CD8-positive, alpha-beta memory T cell (primary cell): ENCODE measurements at regions not wholly inside any gene's neighbourhood (a gene's known extent, or its start where the extent isn't known, plus 50 kb on each side); places are given as distances from the start of the nearest gene placed in this dataset.

Source experiments
- CTCF ChIA-PET: fragments of 350-600 bp; sonication (Branson Sonifier 250); formaldehyde crosslinking; loops from one replicate; lab custom pipeline; 2021; ENCODE audit warnings: antibody characterized with exemption; lab: Charles Lee
- POLR2A ChIA-PET: fragments of 350-600 bp; sonication (Branson Sonifier 250); formaldehyde crosslinking; loops from one replicate; lab custom pipeline; 2021; ENCODE audit warnings: antibody characterized with exemption; lab: Charles Lee
- DNase-seq, 5 donors: peaks; one replicate each; pipeline versions ENCODE4 v3.0.0 to v3.0.0-alpha.2; 2020 to 2022; ENCODE audit warnings: mixed read lengths in 1 of 5
- H3K27ac ChIP-seq: one replicate; pipeline ENCODE4 v1.7.0; 2013; ENCODE audit warnings: low read depth, mild to moderate bottlenecking, low read length, moderate library complexity
- H3K27me3 ChIP-seq: 2 replicates; pipeline ENCODE4 v1.7.0; 2013; ENCODE audit warnings: low read length, mild to moderate bottlenecking; ENCODE audit not compliant: insufficient read depth, poor library complexity, severe bottlenecking
- H3K36me3 ChIP-seq: 2 replicates; pipeline ENCODE4 v1.7.0; 2013; ENCODE audit warnings: mild to moderate bottlenecking, low read length, moderate library complexity; ENCODE audit not compliant: insufficient read depth
- H3K4me1 ChIP-seq: 2 replicates; pipeline ENCODE4 v1.7.0; 2013; ENCODE audit warnings: mild to moderate bottlenecking, low read length, moderate library complexity; ENCODE audit not compliant: insufficient read depth
- H3K4me3 ChIP-seq: 2 replicates; pipeline ENCODE4 v1.7.0; 2013; ENCODE audit warnings: mild to moderate bottlenecking, low read length
- H3K9me3 ChIP-seq: 2 replicates; pipeline ENCODE4 v1.7.0; 2013; ENCODE audit warnings: mild to moderate bottlenecking, low read length
- H3K27ac Mint-ChIP-seq, 8 donors: one replicate each; pipeline ENCODE4 v1.8.0; 2020 to 2021; ENCODE audit warnings: mixed read lengths in 8 of 8, mild to moderate bottlenecking in 6 of 8, inconsistent platforms in 3 of 8, moderate library complexity in 3 of 8
- H3K27me3 Mint-ChIP-seq, 2 donors: one replicate each; pipeline ENCODE4 v1.8.0; 2020 to 2021; ENCODE audit warnings: mixed read lengths in 2 of 2, mild to moderate bottlenecking in 1 of 2, moderate library complexity in 1 of 2
- H3K36me3 Mint-ChIP-seq, 3 donors: one replicate each; pipeline ENCODE4 v1.8.0; 2020 to 2021; ENCODE audit warnings: mixed read lengths in 3 of 3, inconsistent platforms in 1 of 3, mild to moderate bottlenecking in 1 of 3
- H3K4me1 Mint-ChIP-seq, 3 donors: one replicate each; pipeline ENCODE4 v1.8.0; 2020 to 2021; ENCODE audit warnings: mixed read lengths in 3 of 3, inconsistent platforms in 1 of 3, mild to moderate bottlenecking in 1 of 3
- H3K4me3 Mint-ChIP-seq, 7 donors: one replicate each; pipeline ENCODE4 v1.8.0; 2020 to 2021; ENCODE audit warnings: mixed read lengths in 7 of 7, mild to moderate bottlenecking in 6 of 7, moderate library complexity in 4 of 7, inconsistent platforms in 2 of 7
- H3K9me3 Mint-ChIP-seq, 5 donors: one replicate each; pipeline ENCODE4 v1.8.0; 2020 to 2022; ENCODE audit warnings: mixed read lengths in 5 of 5, mild to moderate bottlenecking in 3 of 5, moderate library complexity in 2 of 5, inconsistent platforms in 1 of 5

DNA sequence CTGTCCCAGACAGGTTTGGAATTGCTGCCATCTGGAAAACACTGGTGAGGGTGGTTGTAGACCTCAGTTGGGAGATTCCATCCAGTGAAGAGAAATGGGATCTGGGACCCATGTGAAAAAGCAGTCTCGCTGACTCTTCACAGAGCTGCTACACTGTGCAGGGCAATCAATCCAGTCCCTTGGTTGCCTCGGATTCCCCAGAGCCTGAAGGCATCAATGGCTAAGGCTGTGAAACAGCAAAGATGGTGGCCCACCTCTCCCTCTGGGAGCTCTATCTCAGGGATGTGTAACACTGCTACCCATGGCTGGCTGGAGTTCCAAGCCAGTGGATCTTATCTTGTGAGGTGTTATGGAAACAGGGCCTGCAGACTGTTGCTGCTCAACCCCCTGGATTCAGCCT lies 256.1 kb downstream of the TMEM38B start:
- Histone ChIP-seq H3K4me3 (no peak overlapping the region), H3K4me1 (no peaks in the 10 kb centered on the region), H3K27ac (no peak overlapping the region), H3K9me3 (no peaks in the 10 kb centered on the region), H3K27me3 (no peaks in the 10 kb centered on the region), H3K36me3 (no peaks in the 10 kb centered on the region)
- Mint-ChIP-seq H3K9me3 (peaks cover 8 to 28% (median 19%) of the 10 kb centered on the region in 5 donors), H3K4me3 (no peak overlapping the region), H3K4me1 (no peaks in the 10 kb centered on the region), H3K27ac (no peak overlapping the region), H3K36me3 (peaks cover 0 to 1% (median 0%) of the 10 kb centered on the region in 3 donors), H3K27me3 (peaks cover 0 to 3% of the 10 kb centered on the region in 2 donors)
- no peak for DNase-seq
- CTCF ChIA-PET: no interaction called here
- POLR2A ChIA-PET: no interaction called here

DNA sequence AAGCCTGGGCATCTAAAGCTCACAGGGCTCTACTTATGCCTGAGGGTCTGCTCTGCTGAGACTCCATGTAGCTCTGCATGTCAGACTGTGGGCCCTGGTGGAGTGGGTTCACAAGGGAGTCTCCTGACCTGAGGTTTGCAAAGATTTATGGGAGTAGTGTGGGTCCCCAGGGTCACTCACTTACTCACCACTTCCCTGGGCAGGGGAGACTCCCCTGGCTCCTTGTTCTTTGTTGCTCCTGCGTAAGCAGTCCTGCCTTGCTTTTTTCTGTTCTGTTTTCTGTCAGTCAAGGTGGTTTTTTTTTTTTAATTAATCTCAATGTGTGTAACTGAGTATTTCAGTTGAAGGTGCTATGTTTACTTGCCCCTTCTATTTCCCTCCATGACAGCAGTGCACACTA lies 256.6 kb downstream of the TMEM38B start:
- Histone ChIP-seq H3K27ac (no peak overlapping the region), H3K27me3 (no peaks in the 10 kb centered on the region), H3K9me3 (no peaks in the 10 kb centered on the region), H3K36me3 (no peaks in the 10 kb centered on the region), H3K4me1 (no peaks in the 10 kb centered on the region), H3K4me3 (no peak overlapping the region)
- H3K36me3 Mint-ChIP-seq: peaks cover 0 to 1% (median 0%) of the 10 kb centered on the region in 3 donors
- ChIA-PET POLR2A (no interaction called here), CTCF (no interaction called here)
- no peak overlapping the region for H3K4me3 Mint-ChIP-seq
- H3K9me3 Mint-ChIP-seq: peaks cover 8 to 27% (median 19%) of the 10 kb centered on the region in 5 donors
- peaks cover 0 to 3% of the 10 kb centered on the region in 2 donors for H3K27me3 Mint-ChIP-seq
- H3K27ac Mint-ChIP-seq: no peak overlapping the region
- DNase-seq: no peak
- H3K4me1 Mint-ChIP-seq: no peaks in the 10 kb centered on the region

DNA sequence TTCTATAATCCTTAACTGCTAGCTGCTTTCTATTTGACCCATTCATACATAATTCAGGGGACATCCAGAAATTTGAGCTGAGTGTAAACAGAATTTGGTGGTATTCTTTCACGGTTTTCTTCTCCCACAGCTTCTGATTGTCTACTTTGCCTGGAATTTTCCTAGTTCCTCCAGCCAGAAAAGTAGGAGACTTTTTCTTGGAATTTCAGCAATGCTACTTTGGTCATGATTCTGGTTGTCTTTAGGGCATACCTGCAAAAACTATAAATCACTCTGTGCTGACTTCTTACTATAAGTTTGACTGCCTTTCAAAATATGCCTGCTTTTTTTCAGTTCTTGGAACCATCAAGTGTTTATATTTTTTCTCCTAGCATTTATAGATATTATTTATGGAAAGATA lies 260.2 kb downstream of the TMEM38B start:
- H3K36me3 ChIP-seq: no peaks in the 10 kb centered on the region
- no peaks in the 10 kb centered on the region for H3K36me3 Mint-ChIP-seq
- H3K4me3 ChIP-seq: no peak overlapping the region
- H3K27ac Mint-ChIP-seq: no peak overlapping the region
- ChIA-PET POLR2A (no interaction called here), CTCF (no interaction called here)
- H3K27me3 Mint-ChIP-seq: peaks cover 0 to 1% of the 10 kb centered on the region in 2 donors
- DNase-seq: no peak
- H3K4me1 ChIP-seq: no peaks in the 10 kb centered on the region
- no peaks in the 10 kb centered on the region for H3K27me3 ChIP-seq
- peaks cover 3 to 9% (median 4%) of the 10 kb centered on the region in 5 donors for H3K9me3 Mint-ChIP-seq
- H3K9me3 ChIP-seq: no peaks in the 10 kb centered on the region
- no peak overlapping the region for H3K4me3 Mint-ChIP-seq
- H3K27ac ChIP-seq: no peak overlapping the region
- H3K4me1 Mint-ChIP-seq: no peaks in the 10 kb centered on the region

DNA sequence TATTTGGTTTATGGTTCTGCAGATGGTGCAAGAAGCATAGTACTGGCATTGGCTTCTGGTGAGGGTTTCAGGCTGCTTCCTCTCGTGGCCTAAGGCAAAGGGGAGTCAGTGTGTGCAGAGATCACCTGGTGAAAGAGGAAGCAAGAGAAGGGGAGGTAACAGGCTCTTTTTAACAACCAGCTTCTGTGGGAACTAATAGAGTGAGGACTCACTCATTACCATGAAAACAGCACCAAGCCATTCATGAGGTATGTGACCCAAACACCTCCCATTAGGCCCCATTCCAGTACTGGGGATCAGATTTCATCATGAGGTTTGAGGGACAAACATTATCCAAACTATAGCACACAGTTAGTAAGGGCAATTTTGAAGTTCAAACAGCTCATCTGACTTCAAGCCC lies 263.5 kb downstream of the TMEM38B start:
- no peak overlapping the region for H3K27ac Mint-ChIP-seq
- no peak overlapping the region for H3K4me3 ChIP-seq
- H3K27me3 ChIP-seq: no peaks in the 10 kb centered on the region
- H3K4me1 ChIP-seq: no peaks in the 10 kb centered on the region
- DNase-seq: no peak
- no peaks in the 10 kb centered on the region for H3K36me3 Mint-ChIP-seq
- H3K36me3 ChIP-seq: no peaks in the 10 kb centered on the region
- no peaks in the 10 kb centered on the region for H3K9me3 ChIP-seq
- CTCF ChIA-PET: no interaction called here
- H3K4me3 Mint-ChIP-seq: no peak overlapping the region
- peaks cover 0 to 1% of the 10 kb centered on the region in 2 donors for H3K27me3 Mint-ChIP-seq
- no peak overlapping the region for H3K27ac ChIP-seq
- H3K9me3 Mint-ChIP-seq: peaks cover 0 to 6% (median 3%) of the 10 kb centered on the region in 5 donors
- POLR2A ChIA-PET: no interaction called here
- no peaks in the 10 kb centered on the region for H3K4me1 Mint-ChIP-seq

- H3K27me3 Mint-ChIP-seq: peaks cover 0 to 1% of the 10 kb centered on the region in 2 donors
- Histone ChIP-seq H3K27ac (no peak overlapping the region), H3K4me1 (no peaks in the 10 kb centered on the region), H3K27me3 (no peaks in the 10 kb centered on the region), H3K9me3 (no peaks in the 10 kb centered on the region), H3K36me3 (no peaks in the 10 kb centered on the region), H3K4me3 (no peak overlapping the region)
- ChIA-PET CTCF (no interaction called here), POLR2A (no interaction called here)
- H3K9me3 Mint-ChIP-seq: peaks cover 0 to 6% (median 3%) of the 10 kb centered on the region in 5 donors
- no peaks in the 10 kb centered on the region for H3K36me3 Mint-ChIP-seq
- no peak for DNase-seq
- no peak overlapping the region for H3K27ac Mint-ChIP-seq
- no peak overlapping the region for H3K4me3 Mint-ChIP-seq
- H3K4me1 Mint-ChIP-seq: no peaks in the 10 kb centered on the region
Observed at GRCh38 chr9:105958587-105958986, 264.2 kb downstream of the TMEM38B start.

DNA sequence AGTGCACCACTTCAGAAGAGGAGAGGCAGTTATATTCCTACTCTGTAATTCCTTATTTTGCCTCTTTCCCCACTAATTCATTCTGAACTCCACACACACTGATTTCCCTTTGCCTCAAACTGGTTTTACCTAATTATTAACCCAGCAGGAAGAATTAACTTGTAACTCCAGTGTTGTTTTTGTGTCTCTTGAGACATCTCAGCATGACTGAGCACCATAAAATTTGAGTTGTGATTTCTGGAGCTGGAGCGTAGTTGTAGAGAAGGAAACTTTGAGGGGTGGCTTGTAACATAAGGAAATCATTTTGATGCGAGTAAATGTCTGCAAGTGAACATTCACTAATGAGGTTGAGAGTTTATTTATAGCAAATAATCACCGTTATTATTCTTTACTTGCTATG lies 265.2 kb downstream of the TMEM38B start:
- H3K27ac Mint-ChIP-seq: no peak overlapping the region
- POLR2A ChIA-PET: no interaction called here
- H3K36me3 Mint-ChIP-seq: no peaks in the 10 kb centered on the region
- peaks cover 0 to 6% (median 0%) of the 10 kb centered on the region in 5 donors for H3K9me3 Mint-ChIP-seq
- Histone ChIP-seq H3K4me1 (no peaks in the 10 kb centered on the region), H3K36me3 (no peaks in the 10 kb centered on the region), H3K27ac (no peak overlapping the region), H3K4me3 (no peak overlapping the region), H3K9me3 (no peaks in the 10 kb centered on the region), H3K27me3 (no peaks in the 10 kb centered on the region)
- H3K4me3 Mint-ChIP-seq: no peak overlapping the region
- CTCF ChIA-PET: no interaction called here
- DNase-seq: no peak
- no peaks in the 10 kb centered on the region for H3K4me1 Mint-ChIP-seq
- peaks cover 0 to 1% of the 10 kb centered on the region in 2 donors for H3K27me3 Mint-ChIP-seq

GRCh38 chr9:105963343-105964099 lies 269.2 kb downstream of the TMEM38B start:
- no peaks in the 10 kb centered on the region for H3K9me3 ChIP-seq
- DNase-seq: no peak
- Mint-ChIP-seq H3K4me3 (no peak overlapping the region), H3K9me3 (peaks cover 0 to 7% (median 2%) of the 10 kb centered on the region in 5 donors), H3K27ac (no peak overlapping the region), H3K36me3 (no peaks in the 10 kb centered on the region), H3K4me1 (no peaks in the 10 kb centered on the region), H3K27me3 (peaks cover 0 to 1% of the 10 kb centered on the region in 2 donors)
- H3K27ac ChIP-seq: no peak overlapping the region
- H3K4me3 ChIP-seq: no peak overlapping the region
- no peaks in the 10 kb centered on the region for H3K27me3 ChIP-seq
- CTCF ChIA-PET: no interaction called here
- H3K4me1 ChIP-seq: no peaks in the 10 kb centered on the region
- POLR2A ChIA-PET: no interaction called here
- H3K36me3 ChIP-seq: no peaks in the 10 kb centered on the region

DNA sequence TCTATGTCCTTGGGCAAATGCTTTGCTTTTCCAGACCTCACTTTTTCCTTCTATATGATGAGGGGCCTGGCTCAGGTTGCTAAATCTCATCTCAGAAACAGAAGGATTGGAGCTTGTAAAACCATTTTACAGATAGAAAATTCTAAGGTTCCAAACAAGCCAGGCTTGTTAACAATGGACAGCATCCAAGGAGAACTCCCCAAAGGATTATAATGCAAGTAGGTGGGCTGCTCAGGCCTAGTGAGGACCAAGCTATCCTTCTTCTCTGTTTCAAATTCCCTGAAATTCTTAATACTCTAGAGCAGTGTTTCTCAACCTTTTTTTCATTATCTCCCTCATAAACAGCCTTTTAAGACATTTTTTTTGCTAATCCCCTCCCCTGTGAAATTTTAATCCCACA lies 269.8 kb downstream of the TMEM38B start:
- CTCF ChIA-PET: no interaction called here
- peaks cover 0 to 5% (median 2%) of the 10 kb centered on the region in 5 donors for H3K9me3 Mint-ChIP-seq
- H3K4me3 Mint-ChIP-seq: no peak overlapping the region
- Histone ChIP-seq H3K4me1 (no peaks in the 10 kb centered on the region), H3K36me3 (no peaks in the 10 kb centered on the region), H3K27me3 (no peaks in the 10 kb centered on the region), H3K4me3 (no peak overlapping the region), H3K27ac (no peak overlapping the region), H3K9me3 (no peaks in the 10 kb centered on the region)
- H3K4me1 Mint-ChIP-seq: no peaks in the 10 kb centered on the region
- no peak overlapping the region for H3K27ac Mint-ChIP-seq
- DNase-seq: no peak
- no peaks in the 10 kb centered on the region for H3K36me3 Mint-ChIP-seq
- POLR2A ChIA-PET: no interaction called here
- peaks cover 0 to 1% of the 10 kb centered on the region in 2 donors for H3K27me3 Mint-ChIP-seq
